Tongue (tissue), 1 donor: ENCODE measurements at regions not wholly inside any gene's neighbourhood (a gene's known extent, or its start where the extent isn't known, plus 50 kb on each side); places are given as distances from the start of the nearest gene placed in this dataset.
"Not testable (repeated sequence)": the region's sequence is repeated elsewhere in the genome, so short reads cannot be mapped to it uniquely, and the experiment has no call there.

Experiments used
- DNase-seq: peaks from one replicate; pipeline ENCODE4 v3.0.0-alpha.2; 2015

DNA sequence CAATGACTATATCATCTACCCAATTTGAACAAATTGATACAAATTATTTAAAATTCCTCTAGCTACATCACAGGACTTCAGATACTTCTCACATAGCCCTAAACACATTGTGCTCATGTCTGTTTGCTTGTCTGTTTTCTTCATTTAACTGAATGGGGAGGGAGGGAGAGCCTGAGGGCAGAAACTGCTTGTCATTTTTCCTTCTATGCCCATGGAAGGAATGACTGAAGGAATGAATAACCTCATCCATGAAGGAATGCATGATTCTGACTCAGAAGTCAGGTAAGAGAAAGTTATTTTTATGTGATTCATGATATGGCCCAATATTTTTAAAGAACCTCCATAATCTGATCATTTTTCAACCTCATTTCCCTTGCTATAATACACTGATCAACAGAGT, 418.0 kb upstream of the PITX2 start:
- DNase-seq: no peak

DNA sequence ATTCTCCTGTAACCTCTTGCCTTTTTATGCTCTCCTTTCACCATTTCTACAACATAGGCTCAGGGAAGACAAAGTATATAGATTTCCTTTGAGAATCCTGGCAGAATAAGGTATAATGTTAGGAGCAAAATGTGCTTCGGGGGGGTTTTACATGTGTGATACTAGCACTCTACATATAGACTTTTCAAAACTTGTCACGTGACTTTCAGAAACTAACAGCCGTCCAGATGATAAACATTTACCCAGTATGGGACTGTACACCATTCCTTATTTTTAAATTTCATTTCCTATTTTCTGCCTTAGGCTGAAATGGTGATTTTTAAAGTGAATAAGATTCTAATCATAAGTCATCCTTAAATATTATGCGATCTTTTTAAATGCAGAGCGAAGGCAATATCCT, 420.4 kb upstream of the PITX2 start:
- DNase-seq: no peak

DNA sequence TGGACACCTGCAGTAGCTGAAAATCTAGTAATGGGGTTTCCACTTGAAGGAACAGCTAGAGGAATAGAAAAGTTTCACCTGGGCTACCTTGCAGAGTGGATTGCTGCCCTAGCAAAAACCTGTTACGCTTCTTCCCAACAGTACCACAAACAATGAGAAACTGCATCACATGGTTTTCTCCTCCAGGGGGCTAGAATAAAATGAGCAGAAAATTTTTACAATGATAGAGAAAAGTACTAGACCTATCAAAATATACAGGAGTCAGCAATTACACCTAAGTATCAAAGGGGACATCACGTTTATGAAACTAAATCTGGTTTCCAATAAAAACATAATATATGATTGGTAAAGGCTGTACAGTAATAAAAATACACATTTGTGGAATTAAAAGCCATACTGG, 423.1 kb upstream of the PITX2 start:
- no peak for DNase-seq

DNA sequence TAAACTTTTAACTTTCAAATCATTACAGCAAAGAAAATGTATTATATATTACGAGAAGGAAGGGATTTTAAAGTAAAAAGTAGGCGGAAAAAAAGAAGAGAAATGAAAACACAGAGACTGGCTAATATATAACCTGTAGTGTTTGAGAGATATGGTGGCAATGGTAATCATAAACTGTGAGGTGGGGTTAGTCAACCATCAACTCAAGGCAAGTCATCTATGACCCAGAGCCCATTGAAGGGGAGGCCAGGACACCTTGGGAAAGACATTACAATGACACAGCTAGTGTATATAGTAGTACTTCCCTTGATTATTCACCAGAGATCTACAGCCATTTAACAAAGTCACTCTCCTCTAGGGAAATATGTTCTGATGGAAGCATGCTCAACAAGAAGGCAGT, 423.9 kb upstream of the PITX2 start:
- no peak for DNase-seq

DNA sequence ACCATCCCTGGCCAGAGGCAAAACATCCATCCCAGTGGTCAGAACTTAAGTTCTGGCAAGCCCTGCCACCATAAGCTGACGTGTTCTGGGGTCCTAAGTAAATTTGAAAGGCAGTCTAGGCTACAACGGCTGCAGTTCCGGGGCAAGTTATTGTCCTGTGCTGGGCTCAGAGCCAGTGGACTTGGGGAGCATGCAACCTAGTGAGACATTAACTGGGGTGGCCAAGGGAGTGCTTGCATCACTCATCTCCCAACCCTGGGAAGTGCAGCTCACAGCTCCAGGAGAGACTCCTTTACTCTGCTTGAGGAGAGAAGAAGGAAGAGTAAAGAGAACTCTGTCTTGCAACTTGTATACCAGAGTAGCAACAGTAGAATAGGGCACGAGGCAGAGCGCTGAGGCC, 425.4 kb upstream of the PITX2 start:
- no peak for DNase-seq

DNA sequence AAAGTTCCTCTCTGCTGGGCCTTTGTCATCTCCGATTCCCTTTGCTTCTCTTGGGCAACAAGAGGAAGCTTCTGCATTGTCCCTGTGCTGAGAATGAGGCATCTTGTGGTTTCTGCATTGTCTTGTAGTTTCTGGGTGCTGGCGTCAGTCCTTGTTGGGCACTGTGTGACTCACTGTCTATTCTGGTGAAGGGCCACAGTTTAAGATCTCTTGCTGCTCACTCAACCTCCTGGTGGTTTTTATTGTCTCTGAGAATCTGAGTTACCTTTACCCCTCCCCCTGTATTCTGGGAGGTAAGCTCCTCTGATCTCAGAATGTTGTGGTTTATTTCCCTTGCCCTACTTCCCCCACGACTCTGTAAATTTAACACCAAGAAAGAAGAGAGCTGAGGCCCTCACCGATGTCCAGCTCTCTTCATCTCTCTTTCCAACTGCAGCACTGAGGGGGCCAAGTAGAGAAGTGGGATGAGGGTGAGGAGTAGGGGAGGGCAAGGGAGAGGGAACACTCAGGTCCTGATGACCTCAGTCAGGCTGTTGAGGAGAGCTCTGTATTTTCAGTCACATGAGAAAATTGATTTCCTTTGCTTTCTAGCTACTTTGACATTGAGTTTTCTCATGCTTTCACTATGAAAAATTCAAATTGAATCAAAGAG, 441.6 kb upstream of the PITX2 start:
- no peak for DNase-seq

DNA sequence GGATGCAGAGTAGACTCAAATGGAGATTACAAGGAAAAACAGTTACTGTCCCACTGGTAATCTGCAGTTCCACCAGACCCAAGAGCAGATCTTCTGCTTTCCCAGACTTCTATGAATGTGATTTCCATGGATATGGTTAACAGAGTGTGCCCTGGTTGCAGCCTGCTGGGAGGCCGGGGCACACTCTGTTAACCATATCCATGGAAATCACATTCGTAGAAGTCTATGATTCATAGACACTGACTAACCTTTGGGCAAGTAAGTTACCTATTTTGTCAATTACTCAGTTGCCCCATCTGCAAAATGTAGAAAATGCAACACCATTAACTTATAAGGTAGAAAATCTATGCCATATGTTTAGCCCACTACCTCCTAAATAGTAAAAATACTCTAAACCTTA, 443.1 kb upstream of the PITX2 start:
- no peak for DNase-seq

DNA sequence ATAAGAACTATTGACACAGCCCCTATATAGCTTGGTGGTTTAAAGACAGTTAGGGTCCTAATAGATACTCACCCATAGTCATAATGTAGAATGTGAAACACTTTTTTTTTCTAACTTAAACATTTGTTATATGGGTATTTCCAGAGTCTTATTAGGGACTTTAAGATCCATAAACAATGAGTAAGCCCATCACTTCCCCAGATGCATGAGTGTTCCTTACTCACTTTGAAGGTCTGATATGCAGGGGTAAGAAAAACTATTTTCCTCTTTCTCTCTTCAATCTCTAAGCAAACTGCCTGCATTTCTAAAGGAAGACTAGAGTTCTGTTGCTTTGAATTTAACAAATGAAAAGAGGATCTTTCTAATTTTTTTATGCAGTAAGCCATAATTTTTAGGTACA, 443.6 kb upstream of the PITX2 start:
- no peak for DNase-seq

DNA sequence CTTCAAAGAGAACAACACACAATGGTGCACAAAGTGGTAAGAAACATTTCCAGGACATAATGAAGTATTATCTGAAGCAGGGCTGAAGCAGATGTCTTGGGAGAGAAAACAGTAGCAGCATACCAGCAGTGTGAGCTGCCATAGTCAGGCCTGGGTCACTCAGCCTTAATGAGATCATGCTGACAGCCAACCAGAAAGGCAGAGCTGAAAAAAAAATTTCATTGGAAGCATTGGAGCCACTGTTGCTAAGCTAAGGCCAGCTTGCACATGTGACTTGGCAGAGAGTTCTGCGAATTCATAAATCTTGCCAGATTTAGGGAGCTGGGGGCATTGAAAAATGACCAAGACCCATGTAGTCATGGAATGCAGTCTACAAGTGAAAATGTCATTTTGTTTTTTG, 444.0 kb upstream of the PITX2 start:
- DNase-seq: no peak

DNA sequence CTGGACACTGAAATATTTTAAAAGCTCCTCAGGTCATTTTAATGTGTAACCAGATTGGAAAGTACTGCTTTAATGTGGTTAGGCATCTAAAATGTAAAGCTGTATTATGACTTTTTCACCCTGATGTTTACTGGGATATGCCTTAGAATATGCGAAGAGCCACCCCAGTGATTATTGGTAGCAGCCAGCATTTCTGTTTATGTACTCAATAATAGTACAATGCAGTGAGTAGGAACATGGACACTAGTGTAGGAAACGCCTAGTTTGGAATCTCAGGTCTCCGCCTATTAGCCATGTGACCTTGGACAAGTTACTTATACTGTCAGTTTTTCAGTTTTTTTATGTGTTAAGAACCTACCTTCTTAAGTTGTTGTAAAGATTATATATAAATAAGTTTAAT, 446.0 kb upstream of the PITX2 start:
- DNase-seq: no peak

DNA sequence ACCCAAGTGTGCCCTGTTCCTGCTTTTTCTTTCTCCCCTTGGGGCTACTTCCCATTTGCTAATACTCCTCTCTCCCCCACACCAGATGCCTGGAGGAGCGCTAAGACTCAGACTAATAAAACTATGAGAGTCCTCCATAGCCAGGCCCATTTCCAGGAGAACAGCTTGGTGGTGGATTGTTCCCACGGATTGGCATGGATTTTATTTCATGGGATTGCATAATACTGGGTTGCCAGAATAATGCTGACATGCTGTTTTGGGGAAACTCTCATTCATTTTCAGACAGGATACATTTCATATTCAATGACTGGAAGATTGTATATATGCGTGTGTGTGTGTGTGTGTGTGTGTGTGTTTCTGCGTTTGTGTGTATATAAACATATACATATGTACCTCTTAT, 447.5 kb upstream of the PITX2 start:
- no peak for DNase-seq

DNA sequence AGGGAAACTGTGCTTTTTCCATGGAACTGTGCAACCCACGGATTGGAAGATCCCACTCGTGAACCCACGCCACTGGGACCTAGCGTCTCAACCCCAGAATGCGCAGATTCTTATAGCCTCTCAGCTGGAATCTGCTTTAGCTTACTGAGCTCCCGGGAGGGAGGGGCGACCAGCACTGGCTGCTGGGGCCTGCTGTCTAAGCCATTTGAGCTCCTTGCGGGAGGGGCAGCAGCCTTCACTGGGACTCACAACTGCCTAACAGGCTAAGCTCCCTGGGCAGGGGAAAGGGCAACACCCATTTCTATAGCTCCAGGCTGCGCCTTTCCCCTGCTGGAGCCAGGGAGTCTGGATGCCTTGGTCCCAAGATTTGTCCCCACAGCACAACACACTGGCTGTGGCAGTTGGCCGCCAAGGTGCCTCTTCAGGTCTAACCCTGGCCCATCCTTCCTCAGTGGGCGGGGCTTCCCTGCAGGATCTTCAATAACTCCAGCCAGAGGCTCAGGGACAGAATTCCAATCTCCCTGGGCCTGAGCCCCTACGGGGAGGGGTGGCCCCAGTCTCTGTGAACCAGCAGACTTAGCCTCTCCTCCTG, 451.7 kb upstream of the PITX2 start:
- DNase-seq: no peak

DNA sequence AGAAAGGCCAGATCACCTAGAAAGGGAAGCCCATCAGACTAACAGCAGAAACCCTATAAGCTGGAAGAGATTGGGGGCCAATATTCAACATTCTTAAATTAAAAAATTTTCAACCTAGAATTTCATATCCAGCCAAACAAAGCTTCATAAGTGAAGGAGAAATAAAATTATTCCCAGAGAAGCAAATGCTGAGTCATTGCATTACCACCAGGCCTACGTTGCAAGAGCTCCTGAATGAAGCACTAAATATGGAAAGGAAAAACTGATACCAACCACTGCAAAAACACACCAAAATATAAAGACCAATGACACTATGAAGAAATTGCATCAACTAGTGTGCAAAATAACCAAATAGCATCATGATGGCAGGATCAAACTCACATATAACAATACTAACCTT, 453.4 kb upstream of the PITX2 start:
- not testable (repeated sequence) for DNase-seq

DNA sequence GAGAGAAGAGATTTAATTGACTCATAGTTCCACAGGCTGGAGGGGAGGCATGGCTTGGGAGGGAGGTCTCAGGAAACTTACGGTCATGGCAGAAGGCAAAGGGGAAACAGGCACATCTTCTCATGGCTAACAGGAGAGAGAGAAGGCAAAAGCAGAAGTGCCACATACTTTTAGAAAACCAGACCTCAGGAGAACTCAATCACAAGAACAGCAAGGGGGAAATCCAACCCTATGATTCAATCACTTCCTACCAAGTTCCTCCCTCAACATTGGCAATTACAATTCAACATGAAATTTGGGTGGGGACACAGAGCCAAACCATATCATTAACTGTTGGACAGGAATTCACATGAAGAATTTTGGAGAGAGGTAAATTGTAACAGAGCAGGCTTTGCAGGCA, 485.3 kb upstream of the PITX2 start:
- DNase-seq: no peak

DNA sequence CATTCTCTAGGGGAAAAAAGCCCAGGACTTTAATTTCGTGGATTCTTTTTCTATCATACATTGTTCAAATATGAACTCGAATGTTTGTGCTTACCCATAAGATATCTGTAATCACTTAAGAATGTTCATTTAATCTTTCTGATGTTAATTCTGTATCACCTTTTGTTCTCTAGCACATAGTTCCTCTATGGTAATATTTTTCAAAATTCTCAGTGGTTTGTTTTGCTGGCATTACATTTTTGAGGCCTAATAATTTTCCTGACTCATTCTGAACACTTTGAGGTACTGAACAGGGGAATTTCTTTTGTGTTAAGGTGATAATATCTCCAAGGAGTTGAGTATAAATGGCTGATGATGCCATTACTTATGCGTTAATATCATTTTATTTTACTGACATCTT, 490.7 kb upstream of the PITX2 start:
- no peak for DNase-seq

DNA sequence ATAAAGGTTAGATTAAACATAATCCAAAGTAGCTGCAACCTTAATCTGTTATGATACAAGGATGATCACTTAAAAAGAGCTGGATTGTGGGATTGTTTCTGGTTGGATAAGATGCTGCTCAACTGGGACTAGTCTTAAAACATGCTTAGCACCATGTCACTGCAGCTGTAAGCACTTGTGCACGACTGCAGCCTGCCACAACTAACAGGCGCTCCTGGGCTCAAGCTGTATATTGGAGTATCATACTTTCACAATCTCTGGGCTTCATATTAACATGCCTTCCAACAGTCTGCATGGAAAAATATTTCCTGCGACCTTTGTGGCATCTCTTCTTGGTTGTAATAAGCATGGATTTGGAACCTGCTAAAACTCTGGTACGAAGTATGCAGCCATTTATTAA, 493.0 kb upstream of the PITX2 start:
- DNase-seq: peak; percentile 9

DNA sequence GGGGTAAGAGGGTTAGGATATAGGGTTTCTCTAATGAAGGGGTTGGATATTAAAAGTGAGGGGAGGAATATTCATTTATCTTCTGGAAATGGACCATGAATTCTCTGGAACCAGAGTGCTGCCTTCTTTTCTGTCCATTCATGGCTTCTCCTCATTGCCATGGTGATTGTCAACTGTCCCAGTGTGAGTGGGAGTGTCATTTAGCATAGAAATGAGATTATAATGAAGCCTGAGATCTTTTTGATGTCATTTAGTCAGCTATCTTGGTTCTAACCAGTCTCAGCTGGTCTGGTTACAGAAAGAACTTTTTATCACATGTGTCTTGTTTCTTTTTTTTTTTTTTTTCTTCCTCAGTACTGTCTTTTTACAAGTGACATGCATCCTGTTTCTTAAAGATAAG, 497.3 kb upstream of the PITX2 start:
- no peak for DNase-seq

DNA sequence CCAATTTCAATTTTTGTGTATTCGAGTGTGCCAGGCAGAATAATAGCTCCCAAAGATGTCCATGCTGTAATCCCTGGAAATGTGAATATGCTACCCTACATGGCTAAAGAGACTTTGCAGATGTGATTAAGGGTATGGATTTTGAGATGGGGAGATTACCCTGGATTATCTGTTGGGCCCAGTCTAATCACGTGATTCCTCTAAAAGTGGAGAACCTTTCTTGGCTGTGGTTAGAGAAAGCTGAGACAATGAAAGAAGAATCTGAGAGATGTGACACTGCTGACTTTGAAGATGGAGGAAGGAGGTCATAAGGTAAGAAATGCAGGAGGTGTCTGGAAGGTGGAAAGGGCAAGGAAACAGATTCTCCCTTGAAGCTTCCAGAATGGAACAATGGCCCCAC, 503.5 kb upstream of the PITX2 start:
- no peak for DNase-seq

DNA sequence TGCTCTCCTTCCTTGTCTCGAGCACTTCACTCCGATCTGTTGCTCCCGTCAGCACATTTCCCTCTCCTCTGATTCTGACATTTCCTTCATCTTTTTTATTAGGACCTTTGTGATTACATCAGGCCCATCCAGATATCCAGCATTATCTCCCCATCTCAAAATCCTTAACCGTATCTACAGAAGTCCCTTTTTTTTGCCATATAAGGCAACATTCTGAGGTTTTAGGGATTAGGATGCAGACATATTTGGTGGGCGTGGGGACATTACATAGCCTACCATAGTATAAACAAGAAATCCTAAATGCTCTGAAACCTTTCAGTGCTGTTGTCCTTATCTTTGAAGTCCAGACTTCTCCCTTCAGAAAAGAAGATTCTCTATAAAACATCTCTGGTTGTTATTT, 505.0 kb upstream of the PITX2 start:
- no peak for DNase-seq

DNA sequence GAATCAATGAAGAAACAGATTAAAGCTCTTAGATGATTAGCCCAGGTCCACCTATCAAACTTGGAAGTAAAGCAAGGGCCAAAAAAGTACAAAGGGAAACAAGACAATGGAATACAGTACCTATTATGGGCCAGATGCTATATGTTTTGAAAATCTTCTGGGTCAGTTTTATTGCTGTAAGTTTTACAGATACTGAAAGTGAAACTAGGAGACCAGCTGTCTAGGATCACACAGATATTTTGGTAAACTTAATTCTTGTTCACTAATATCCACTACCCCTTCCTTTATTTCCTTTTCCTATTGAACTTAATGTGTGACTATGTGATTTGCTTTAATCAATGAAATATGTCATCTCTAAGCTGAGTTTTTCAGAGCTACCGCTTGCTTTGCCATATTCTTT, 505.4 kb upstream of the PITX2 start:
- DNase-seq: no peak

DNA sequence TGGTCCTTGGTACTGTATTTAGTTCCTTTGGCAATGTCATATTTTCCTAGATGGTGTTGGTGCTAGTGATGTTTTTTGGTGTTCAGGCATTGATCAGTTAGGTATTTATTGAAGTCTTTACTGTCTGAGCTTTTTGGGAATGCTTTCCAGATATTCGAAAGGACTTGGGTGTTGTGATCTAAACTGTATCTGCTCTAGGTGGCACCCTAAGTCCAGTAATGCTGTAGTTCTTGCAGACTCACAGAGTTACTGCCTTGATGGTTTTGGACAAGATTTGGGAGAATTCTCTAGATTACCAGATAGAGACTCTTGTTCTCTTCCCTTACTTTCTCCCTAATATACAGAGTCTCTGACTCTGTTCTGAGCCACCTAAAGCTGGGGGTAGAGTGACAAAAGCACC, 513.6 kb upstream of the PITX2 start:
- no peak for DNase-seq

DNA sequence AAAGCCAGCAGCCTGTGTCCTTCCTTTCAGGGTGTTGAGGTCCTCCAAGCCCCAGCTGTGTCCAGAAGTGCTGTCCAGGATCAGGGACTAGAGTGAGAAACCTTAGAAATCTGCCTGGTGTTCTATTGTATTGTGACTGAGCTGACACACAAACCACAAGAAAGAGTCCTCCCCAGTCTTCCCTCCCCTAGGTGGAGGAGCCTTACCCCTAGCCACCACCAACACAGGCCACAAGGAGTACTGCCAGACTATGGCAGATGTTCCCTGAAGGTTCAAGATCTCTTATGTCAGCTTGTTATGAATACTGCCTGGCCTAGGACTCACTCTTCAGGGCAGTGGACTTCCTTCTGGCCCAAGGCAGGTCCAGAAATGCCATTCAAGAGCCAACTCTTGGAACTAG, 514.1 kb upstream of the PITX2 start:
- DNase-seq: no peak

DNA sequence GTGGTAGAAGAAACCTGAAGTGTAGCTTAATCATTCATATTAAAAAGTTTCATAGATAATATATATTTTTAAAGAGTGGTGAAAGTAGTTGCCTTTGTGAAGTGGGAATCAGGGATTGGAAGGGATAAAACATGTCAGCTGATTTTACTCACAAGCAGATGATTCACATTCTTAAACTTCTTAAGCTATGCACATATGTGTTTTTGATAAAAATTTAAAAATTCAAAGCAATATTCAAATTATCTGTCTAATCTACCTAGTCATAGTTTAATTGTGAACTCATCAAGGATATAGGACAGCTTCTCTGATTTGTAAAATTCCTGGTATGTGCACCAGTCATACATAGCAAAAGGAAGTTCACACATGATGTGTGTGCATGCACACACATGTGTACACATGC, 520.6 kb upstream of the PITX2 start:
- no peak for DNase-seq

DNA sequence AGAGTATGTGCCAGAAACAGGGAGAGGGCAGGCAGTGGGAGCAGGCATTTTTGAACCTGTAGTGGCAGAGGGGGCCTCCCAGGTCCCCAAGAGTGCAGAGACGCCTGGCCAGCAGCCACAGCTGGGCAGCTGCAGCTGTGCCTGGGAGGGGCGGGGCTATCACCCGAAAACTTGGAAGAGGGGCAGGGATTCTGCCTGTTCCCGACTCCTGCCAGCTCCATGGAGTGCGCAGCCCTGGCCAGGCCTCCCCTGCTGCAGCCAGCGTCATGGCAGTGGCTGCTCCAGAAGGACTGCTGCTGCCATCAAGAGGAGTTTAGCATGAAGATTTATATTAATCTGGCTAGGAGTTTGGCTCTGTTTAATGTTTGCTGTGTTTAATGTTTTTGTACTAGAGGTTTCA, 532.1 kb upstream of the PITX2 start:
- peak; percentile 2 for DNase-seq

DNA sequence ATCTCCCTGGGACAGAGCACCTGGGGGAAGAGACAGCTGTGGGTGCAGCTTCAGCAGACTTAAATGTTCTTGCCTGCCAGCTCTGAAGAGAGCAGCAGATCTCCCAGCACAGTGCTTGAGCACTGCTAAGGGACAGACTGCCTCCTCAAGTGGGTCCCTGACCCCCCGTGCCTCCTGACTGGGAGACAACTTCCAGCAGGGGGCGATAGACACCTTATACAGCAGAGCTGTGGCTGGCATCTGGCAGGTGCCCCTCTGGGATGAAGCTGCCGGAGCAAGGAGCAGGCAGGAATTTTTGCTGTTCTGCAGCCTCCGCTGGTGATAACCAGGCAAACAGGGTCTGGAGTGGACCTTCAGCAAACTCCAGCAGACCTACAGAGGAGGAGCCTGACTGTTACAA, 541.7 kb upstream of the PITX2 start:
- not testable (repeated sequence) for DNase-seq
